GM21717 (cell line): ENCODE measurements at regions not wholly inside any gene's neighbourhood (a gene's known extent, or its start where the extent isn't known, plus 50 kb on each side); places are given as distances from the start of the nearest gene placed in this dataset.

Source experiments
- ATAC-seq: cut with Tn5 transposase; IDR thresholded peaks from one replicate; pipeline ENCODE4 v1.9.1; 2021; ENCODE audit warnings: mild to moderate bottlenecking, moderate library complexity; ENCODE audit not compliant: unreplicated experiment

DNA sequence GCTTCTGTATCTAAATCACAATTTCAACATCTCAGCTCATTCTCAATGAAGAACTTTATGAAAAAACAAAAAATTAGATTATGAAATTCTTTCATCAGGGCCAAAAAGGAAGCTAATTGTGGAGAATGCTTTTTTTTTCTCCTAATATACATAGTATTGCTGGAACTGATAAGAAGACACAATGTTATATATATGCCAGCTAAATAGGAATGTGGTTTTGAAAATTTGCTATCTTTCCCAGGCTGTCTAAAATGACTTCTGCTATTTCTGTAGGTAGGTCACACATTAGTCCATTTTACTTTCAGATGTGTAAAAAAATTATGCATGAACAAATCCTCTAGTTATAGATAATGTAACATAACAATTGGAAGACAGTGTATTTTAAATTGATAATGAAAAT lies 732.9 kb downstream of the RWDD3 start:
- no peak for ATAC-seq

DNA sequence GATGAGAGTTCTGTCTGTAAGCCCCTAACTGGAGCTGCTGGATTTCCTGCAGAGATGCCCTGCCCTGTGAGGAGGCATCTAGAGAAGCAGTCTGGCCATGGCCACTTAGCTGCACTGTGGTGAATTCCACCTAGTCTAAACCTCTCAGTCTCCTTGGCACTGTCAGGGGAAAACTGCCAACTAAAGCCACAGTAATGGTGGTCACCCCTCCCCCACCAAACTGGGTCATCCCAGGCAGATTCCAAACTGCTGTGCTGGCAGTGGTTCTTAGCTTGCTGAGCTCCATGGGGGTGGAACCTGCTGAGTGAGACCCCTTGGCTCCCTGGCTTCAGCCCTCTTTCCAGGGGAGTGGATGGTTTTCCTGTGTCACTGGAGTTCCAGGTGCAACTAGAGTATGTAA lies 740.6 kb downstream of the RWDD3 start:
- ATAC-seq: no peak

DNA sequence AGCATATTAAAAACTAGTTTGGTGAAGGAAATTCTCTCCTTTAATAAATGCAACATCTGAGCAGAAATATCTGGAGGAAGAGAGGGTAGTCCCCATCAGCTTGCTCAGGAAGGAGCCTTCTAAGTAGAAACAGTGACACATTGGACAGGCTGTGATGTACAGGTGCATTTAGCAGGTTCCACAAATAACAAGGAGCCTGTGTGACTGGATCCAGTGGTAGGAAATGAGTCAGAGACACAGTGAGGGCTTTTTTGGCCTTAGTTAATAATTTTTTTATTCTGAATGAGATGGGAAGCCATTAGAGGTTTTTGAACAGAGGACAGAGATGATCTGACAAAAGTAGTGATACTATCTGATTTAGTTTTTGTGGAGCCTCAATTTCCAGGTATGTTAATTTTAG lies 738.9 kb upstream of the PTBP2 start:
- no peak for ATAC-seq

DNA sequence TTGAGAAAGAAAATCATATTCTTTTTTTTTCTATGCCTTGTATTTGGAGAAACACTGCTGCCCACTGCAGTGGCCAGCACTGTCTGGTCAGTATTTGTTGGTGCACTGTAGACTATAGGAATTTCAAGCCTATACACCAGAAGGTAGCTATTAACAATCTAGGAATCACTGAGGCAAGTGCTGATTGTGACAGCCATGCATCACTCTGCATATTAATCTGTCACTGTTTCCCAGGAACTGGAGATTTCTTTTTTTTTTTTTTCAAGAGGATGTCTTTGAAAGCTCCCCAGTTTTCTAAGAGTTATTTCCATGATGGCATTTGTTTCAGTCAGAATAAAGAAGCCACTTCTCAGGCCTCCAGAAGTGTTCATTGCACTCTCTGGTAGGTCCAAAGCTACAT lies 737.8 kb upstream of the PTBP2 start:
- no peak for ATAC-seq

GRCh38 chr1:95984798-95985374 lies 736.7 kb upstream of the PTBP2 start:
- ATAC-seq: no peak

DNA sequence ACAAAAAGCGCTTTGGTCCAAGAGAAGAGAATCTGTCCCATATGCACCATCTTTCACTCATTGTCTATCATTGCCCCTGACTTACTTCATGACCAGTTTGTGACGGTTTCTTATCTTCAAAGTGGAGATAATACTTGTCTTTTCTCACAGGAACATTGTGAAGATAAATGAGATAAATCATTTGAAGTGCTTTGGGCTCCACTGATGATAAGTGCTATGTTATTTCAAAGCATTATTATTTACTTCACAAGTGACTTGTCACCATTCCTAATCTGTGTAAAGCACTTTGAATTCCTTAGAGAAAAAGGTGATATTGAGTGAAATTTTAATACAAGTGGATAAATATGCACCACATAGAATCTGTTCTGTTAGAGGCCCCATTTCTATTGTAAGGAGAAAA lies 731.6 kb upstream of the PTBP2 start:
- no peak for ATAC-seq

GRCh38 chr1:95991787-95992520 lies 729.6 kb upstream of the PTBP2 start:
- no peak for ATAC-seq

- ATAC-seq: no peak
These were observed 726.9 kb upstream of the PTBP2 start for GRCh38 chr1:95994643-95995042.

DNA sequence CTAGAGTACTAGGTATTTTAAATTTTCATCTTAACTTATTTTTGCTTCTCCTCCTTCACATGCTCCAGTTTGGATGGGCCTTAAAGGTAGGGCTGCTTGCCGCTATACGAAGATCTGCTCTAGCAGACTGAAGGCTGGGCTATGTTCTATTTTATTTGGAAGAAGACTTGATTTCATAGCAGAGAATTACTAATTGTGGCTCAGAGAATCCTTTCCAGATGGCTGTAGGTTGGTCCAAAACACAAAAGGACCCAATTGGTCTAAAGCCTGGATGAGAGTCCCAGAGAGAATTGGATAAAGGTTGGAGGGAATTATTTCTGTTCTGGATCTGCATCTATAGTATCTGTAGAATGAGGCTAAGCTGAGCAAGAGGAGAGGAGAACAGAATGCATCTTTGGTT lies 719.4 kb upstream of the PTBP2 start:
- no peak for ATAC-seq

DNA sequence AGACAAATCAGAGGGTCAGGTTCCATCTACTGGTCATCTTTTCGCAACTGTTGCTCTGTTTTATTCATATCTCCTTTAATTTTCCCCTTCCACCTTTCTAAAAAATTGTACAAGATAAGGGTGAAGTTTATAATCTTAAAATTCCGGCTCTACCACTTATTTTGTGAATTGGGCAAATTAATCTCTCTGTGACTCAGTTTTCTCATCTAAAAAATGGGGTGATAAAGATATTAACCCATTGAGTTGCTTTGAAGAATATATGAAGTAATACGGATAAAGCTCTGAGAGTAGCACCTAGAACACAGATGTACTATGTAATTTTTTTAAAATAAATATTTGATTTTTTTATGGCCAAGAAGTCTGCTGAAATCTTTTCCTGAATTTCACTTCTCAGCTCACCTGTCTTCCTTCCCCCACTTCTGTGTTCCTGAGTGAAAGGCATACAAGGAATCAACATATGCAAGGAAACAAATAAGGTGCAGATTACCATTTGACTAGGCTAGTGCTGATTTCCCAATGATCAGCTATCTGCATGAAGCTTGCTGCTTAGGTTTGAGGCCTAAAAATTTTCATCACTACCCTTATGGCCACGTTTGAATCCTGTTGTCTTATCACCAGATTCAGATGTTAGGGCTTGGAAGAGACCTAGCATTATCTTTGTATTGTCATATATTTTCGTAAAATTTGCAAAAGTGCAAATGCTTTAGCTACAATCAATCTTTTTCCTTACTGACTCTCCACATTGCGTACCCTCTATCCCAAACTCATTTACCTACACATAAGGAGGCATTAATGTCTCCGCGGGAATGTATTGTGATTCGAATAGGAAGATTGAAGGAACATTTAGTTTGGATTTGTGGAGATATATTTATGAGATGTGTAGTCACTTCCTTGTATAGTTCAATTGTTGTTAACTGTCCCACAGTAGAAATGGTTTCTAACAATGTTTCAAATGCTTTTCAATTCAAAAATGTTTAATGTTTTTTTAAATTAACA lies 718.3 kb upstream of the PTBP2 start:
- ATAC-seq: no peak

DNA sequence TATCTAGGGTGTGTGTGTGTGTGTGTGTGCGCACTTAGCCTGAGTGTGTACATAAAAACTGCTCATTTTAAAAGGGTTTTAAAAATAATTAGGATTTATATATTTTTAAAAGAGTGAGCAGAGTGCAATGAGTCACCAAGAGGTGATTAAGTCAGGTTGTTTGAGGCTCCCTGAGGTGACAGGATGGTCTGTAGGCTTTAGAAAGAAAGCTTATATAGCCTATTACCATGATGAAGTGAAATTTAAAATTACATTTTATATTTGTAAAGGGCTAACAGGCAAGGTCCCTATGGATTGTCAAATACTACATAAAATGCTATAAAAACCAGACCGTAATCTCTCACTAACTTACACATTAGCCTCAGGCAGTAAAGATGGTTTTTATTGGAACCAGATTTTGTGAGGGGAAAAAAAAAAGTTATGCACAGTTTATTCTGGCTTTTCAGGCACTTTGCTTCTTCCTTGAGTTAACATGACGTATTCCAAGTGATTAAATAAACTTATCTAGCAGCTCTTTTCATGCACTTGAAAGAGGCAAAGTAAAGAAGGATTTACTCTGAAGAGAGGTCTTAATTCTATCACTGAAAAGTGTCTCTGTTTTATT lies 711.7 kb upstream of the PTBP2 start:
- no peak for ATAC-seq

DNA sequence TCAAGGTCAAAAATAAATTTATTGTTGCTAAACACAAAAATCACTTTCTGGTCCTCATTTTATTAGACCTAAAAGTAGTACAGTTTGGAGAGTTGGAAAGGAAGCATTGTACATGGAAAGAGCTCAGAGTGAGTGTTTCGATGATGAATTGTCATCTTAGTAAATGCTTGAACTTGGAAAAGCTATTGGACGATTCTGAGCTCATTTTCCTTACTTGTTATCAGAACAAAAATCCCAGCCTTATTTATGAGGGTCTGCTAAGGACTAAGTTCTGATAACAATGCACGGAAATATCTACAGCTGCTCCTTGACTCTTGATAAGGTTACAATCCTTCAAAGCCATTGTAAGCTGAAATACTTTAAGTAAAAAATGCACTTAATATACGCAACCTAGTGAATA lies 710.0 kb upstream of the PTBP2 start:
- ATAC-seq: no peak

DNA sequence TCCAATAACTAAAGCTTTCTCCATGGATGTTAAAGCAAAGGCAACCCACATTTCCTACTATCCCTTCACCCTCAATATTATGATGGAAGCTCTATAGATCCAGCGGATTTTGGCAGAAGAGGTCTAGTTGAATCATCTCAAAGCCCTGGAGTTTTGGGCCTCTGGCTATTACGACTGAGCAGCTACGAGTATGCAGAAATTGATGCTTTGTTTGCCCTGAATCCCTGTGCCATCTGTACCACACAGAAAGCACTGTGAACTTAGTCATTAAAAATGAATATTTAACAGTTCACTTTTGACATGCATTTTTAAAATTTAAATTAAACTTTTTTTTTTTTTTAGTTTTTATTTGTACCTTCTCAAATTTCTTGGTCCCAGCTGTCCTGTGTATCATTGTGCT lies 705.4 kb upstream of the PTBP2 start:
- no peak for ATAC-seq

DNA sequence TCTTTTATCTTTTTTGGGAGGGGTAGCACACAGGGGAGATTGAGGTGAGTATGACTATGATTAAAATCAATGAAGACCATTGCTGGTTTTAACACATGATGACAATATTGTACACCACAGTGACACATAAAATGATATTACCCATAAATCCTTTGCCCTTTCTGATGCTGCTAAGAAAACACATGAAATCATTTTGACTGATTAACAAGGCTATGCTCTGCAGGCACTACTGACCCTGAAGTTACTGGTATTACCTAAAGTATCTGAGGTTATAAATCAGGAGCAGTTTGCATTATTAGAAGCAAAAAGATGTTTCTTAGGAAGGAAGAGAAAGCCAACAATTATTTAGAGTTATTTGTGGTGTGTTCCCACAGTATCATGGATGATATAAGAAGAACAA lies 701.2 kb upstream of the PTBP2 start:
- ATAC-seq: no peak

- no peak for ATAC-seq
These were observed 696.5 kb upstream of the PTBP2 start for GRCh38 chr1:96025062-96025461.

DNA sequence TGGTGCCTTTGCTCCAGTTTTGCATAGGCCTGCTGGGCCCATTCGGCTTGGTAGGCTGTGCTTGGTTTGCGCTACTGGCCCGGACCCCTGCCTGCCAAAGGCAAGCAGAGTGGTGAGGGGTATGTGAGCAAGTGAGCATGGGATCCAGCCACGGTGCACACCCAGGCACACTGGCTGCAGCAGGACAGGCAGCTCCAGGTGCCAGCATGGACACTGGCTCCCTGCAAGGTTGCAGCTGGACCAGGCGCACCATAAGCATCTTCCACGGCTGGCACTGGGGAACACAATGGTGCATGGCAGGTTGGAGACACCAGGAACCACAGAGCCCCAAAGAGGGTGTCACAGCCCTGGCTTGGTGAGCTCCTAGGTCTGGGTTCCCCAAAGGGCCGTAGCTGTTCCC lies 693.5 kb upstream of the PTBP2 start:
- no peak for ATAC-seq

GRCh38 chr1:96030312-96030711 lies 691.3 kb upstream of the PTBP2 start:
- no peak for ATAC-seq

DNA sequence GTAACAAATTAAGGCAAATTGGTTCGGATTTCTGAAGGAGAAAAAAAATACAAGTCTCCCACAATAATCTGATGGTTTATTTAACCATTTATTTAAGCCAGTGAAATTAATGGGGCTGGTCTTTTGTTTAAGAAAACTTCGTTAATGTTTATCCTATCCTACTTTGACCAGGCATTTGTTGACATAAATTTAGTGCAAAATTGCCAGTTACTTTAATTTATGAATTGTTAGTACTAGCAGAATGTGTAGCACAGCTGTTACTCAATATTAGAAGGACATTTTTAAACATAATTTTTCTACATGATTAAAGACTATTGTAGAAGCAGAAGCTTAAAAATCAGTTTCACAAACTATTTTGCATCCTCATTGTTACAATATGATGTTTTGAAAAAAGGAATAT lies 687.6 kb upstream of the PTBP2 start:
- no peak for ATAC-seq

GRCh38 chr1:96036763-96037162 lies 684.8 kb upstream of the PTBP2 start:
- no peak for ATAC-seq

GRCh38 chr1:96038636-96039035 lies 682.9 kb upstream of the PTBP2 start:
- ATAC-seq: no peak

GRCh38 chr1:96039910-96040309 lies 681.7 kb upstream of the PTBP2 start:
- no peak for ATAC-seq
